GM12878 (cell line): ENCODE measurements at regions not wholly inside any gene's neighbourhood (a gene's known extent, or its start where the extent isn't known, plus 50 kb on each side); places are given as distances from the start of the nearest gene placed in this dataset.
A peak's percentile ranks its signal among the peaks of the same experiment; 100 is the strongest.

Source experiments
- ATAC-seq: fragments of 200-7000 bp; cut with Tn5 transposase; 3 replicates; pipeline ENCODE4 v1.9.1; 2020; ENCODE audit warnings: mild to moderate bottlenecking, moderate library complexity
- BruUV-seq: library from RNA; stranded (reverse); fragments of 400-500 nt; replicated peaks from 2 replicates; lab custom pipeline; 2021; lab: Mats Ljungman, UMichigan
- CTCF ChIA-PET: fragments of 300-600 bp; sonication (Branson Sonifier 250); formaldehyde crosslinking; extraction: SDS; loops from one replicate; lab custom pipeline; 2021; ENCODE audit warnings: inconsistent platforms; lab: Yijun Ruan, JAX
- POLR2A ChIA-PET: fragments of 350-600 bp; formaldehyde crosslinking; extraction: SDS; loops from one replicate; lab custom pipeline; 2021; ENCODE audit warnings: inconsistent platforms; lab: Charles Lee
- RAD21 ChIA-PET: fragments of 300-600 bp; sonication (Branson Sonifier 250); formaldehyde crosslinking; loops from one replicate; lab custom pipeline; 2023; ENCODE audit warnings: antibody characterized with exemption; ENCODE audit not compliant: unreplicated experiment; lab: Charles Lee
- SMC1A ChIA-PET: fragments of 300-600 bp; sonication (Branson Sonifier 250); formaldehyde crosslinking; loops from one replicate; lab custom pipeline; 2023; ENCODE audit not compliant: unreplicated experiment, uncharacterized antibody; lab: Charles Lee
- DNase-seq: peaks from one replicate; pipeline ENCODE4 v3.0.0-alpha.2; 2011; ENCODE audit warnings: low read depth, low spot score
- FAIRE-seq: peaks from 3 replicates; lab custom pipeline; 2011; peaks lifted over from hg19 to GRCh38; lab: Jason Lieb, UNC
- H2AFZ ChIP-seq: 2 replicates; pipeline ENCODE4 v1.6.0; 2011; ENCODE audit warnings: low read depth, low read length, control low read depth; ENCODE audit not compliant: control insufficient read depth
- H3K27ac ChIP-seq: 2 replicates; pipeline ENCODE4 v1.5.1; 2011; ENCODE audit warnings: control low read depth; ENCODE audit not compliant: control insufficient read depth, insufficient read depth
- H3K27me3 ChIP-seq, 2 experiments: replicated peaks in 1 of 2; 2 replicates each; pipeline versions ENCODE4 v1.6.0 to v1.6.1; 2011; ENCODE audit warnings: low read length in 1 of 2; ENCODE audit not compliant: control insufficient read depth in 2 of 2, insufficient read depth in 2 of 2
- H3K36me3 ChIP-seq, 2 experiments: 2 replicates each; pipeline ENCODE4 v1.5.1; 2011; ENCODE audit warnings: low read length in 1 of 2; ENCODE audit not compliant: control insufficient read depth in 2 of 2, insufficient read depth in 2 of 2
- H3K4me1 ChIP-seq: 2 replicates; pipeline ENCODE4 v1.6.1; 2011; ENCODE audit warnings: mild to moderate bottlenecking, low read length, moderate library complexity, mixed read lengths; ENCODE audit not compliant: control insufficient read depth, insufficient read depth
- H3K4me2 ChIP-seq: 2 replicates; pipeline ENCODE4 v1.6.0; 2011; ENCODE audit warnings: control low read depth; ENCODE audit not compliant: control insufficient read depth, insufficient read depth
- H3K4me3 ChIP-seq: fragments of 200-600 bp; sonication (generic); 2 replicates; pipeline ENCODE4 v1.5.1; 2016
- H3K79me2 ChIP-seq: 2 replicates; pipeline ENCODE4 v1.6.0; 2011; ENCODE audit warnings: low read length; ENCODE audit not compliant: control insufficient read depth, insufficient read depth
- H3K9ac ChIP-seq: 2 replicates; pipeline ENCODE4 v1.8.0; 2011; ENCODE audit warnings: low read length, control low read depth, mixed read lengths; ENCODE audit not compliant: control insufficient read depth, insufficient read depth
- H3K9me3 ChIP-seq: replicated peaks from 3 replicates; pipeline ENCODE4 v1.5.1; 2011; ENCODE audit warnings: mild to moderate bottlenecking, low read length; ENCODE audit not compliant: control insufficient read depth, insufficient read depth
- H4K20me1 ChIP-seq: 2 replicates; pipeline ENCODE4 v1.6.0; 2011; ENCODE audit not compliant: control insufficient read depth, insufficient read depth
- FOXM1 ChIP-seq: IDR thresholded peaks from 2 replicates; pipeline ENCODE4 v1.6.1; 2012; ENCODE audit warnings: low read depth, mild to moderate bottlenecking, inconsistent platforms, low read length, moderate library complexity
- IKZF2 ChIP-seq, 2 experiments: fragments of 450-650 bp; IDR thresholded peaks; 2 replicates each; pipeline ENCODE4 v1.6.1; 2017; ENCODE audit warnings: mild to moderate bottlenecking in 2 of 2, moderate library complexity in 2 of 2
- KDM1A ChIP-seq: fragments of 200-600 bp; sonication (generic); IDR thresholded peaks from 2 replicates; pipeline ENCODE4 v1.6.1; 2016; ENCODE audit warnings: borderline replicate concordance
- MTA2 ChIP-seq: fragments of 450-650 bp; IDR thresholded peaks from 2 replicates; pipeline ENCODE4 v1.6.1; 2016; ENCODE audit warnings: low read depth, mild to moderate bottlenecking, moderate library complexity
- NFYB ChIP-seq: IDR thresholded peaks from 2 replicates; pipeline ENCODE4 v1.6.1; 2011; ENCODE audit warnings: low read depth, mild to moderate bottlenecking, low read length, improper control_type of control experiment, moderate library complexity; ENCODE audit not compliant: insufficient read depth
- NR2F1 ChIP-seq: fragments of 450-650 bp; conservative IDR thresholded peaks from 2 replicates; pipeline ENCODE4 v1.6.1; 2017; ENCODE audit warnings: mild to moderate bottlenecking
- PAX8 ChIP-seq: fragments of 450-650 bp; IDR thresholded peaks from 2 replicates; pipeline ENCODE4 v1.6.1; 2017; ENCODE audit warnings: mild to moderate bottlenecking, moderate library complexity
- POLR2AphosphoS5 ChIP-seq: IDR thresholded peaks from 2 replicates; pipeline ENCODE4 v1.6.1; 2011; ENCODE audit warnings: mild to moderate bottlenecking, low read length, inconsistent platforms
- RAD21 ChIP-seq: IDR thresholded peaks from 2 replicates; pipeline ENCODE4 v1.6.1; 2011; ENCODE audit warnings: mild to moderate bottlenecking, low read depth, low read length, moderate library complexity; ENCODE audit not compliant: insufficient read depth
- RUNX3 ChIP-seq: IDR thresholded peaks from 2 replicates; pipeline ENCODE4 v1.6.1; 2012; ENCODE audit warnings: low read length, inconsistent platforms
- WGBS: methylation state at CpG from one replicate; pipeline ENCODE4 v1.1.6; 2016; ENCODE audit warnings: low lambda C conversion rate; ENCODE audit not compliant: insufficient replicate concordance, insufficient coverage; ENCODE audit errors: missing lambda C conversion rate; 5-methylcytosine and 5-hydroxymethylcytosine counted together
- in situ Hi-C: fragments of 300-500 bp; cut with MboI; formaldehyde crosslinking; loops from 9 replicates; pipeline ENCODE4 v1.14.3; 2018; ENCODE audit warnings: mixed read lengths
- intact Hi-C: fragments of 100-400 bp; cut with micrococcal nuclease; formaldehyde crosslinking; loops from one replicate; pipeline ENCODE4 v1.14.2; 2022; ENCODE audit not compliant: unreplicated experiment
- TF ChIP-seq, protein P1 (sequence below): IDR thresholded peaks from 2 replicates; pipeline ENCODE4 v1.6.1; 2012; ENCODE audit warnings: low read depth, low read length, improper control_type of control experiment
- TF ChIP-seq, protein P2 (sequence below): fragments of 150-350 bp; IDR thresholded peaks from 2 replicates; pipeline ENCODE4 v1.6.1; 2014; ENCODE audit warnings: mild to moderate bottlenecking, low read depth, low read length
- TF ChIP-seq, protein P3 (sequence below): IDR thresholded peaks from 2 replicates; pipeline ENCODE4 v1.6.1; 2012; ENCODE audit warnings: mild to moderate bottlenecking, low read depth, low read length
- TF ChIP-seq, protein P4 (sequence below): fragments of 450-650 bp; IDR thresholded peaks from 2 replicates; pipeline ENCODE4 v1.6.1; 2017; ENCODE audit warnings: mild to moderate bottlenecking

DNA sequence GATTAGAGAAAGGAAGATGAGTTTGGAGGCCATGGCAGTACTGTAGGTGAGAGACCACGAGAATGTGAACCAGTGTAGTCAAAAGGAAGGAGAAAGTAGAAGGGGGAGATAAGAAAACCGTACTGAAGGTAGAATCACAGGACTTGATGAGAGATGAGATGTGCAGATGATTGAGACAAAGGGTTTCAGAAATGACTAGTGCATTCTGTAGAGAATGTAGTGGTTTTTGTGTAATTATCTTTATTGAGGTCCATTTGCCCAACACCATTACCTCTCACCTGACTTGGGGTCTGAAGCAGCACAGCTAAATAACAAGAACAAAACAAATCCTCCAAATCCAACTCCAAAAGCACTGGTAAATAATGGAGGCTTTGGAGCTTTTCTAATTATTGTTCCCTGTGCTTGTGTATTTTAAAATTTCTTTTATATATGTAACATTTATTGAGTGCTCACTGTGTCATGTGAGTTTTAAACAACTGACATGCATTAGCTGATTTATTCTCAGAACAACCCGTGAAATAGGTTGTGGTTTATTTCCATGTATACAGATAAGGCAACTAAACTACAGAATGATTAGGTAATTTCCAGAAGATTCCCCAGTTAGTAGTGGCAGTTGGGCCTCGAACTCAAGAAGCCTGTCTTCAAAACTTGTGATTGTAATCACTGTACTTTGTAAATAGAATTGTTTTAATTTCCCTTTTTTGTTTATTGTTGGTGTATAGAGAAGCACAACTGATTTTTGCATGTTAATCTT, 390.0 kb downstream of the AEBP2 start:
- ChIA-PET CTCF (interaction anchor here (1.1 kb wide), 1 partner anchor 90 kb away, joined by 4 read pairs; no protein-coding TSS in a partner anchor), POLR2A (interaction anchor here (1.1 to 1.2 kb wide), 2 partner anchors 11 to 18 kb away, joined by 3 to 4 read pairs; no protein-coding TSS in a partner anchor), RAD21 (interaction anchor here (2.4 kb wide), 1 partner anchor 65 kb away, joined by 6 read pairs; no protein-coding TSS in a partner anchor), SMC1A (interaction anchor here (0.6 to 1.0 kb wide), 4 partner anchors 10 to 454 kb away, joined by 3 to 4 read pairs (median 4); no protein-coding TSS in a partner anchor)
- Histone ChIP-seq H3K36me3 (no peaks in the 10 kb centered on the region), H3K9me3 (peaks cover 1% of the 10 kb centered on the region; the same call in 1 of the 3 replicates), H4K20me1 (no peaks in the 10 kb centered on the region), H3K9ac (no peak overlapping the region), H2AFZ (no peak overlapping the region), H3K4me3 (no peak overlapping the region), H3K27me3 (no peaks in the 10 kb centered on the region), H3K27ac (no peak overlapping the region), H3K4me2 (no peak overlapping the region), H3K79me2 (no peaks in the 10 kb centered on the region), H3K4me1 (no peaks in the 10 kb centered on the region)
- intact Hi-C loops: no loop called here
- 7% methylated on average over 4 of the region's 4 CpGs for WGBS
- FAIRE-seq (no peak), ATAC-seq (peak; percentile 43), DNase-seq (no peak)
- no TSS peak for BruUV-seq
- in situ Hi-C loops: no loop called here
- TF ChIP-seq PAX8: no peak
- peak; percentile 62; the same call in 1 of the 2 replicates for TF ChIP-seq MTA2
- TF ChIP-seq, protein P1, sequence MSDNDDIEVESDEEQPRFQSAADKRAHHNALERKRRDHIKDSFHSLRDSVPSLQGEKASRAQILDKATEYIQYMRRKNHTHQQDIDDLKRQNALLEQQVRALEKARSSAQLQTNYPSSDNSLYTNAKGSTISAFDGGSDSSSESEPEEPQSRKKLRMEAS: no peak
- TF ChIP-seq, protein P2, sequence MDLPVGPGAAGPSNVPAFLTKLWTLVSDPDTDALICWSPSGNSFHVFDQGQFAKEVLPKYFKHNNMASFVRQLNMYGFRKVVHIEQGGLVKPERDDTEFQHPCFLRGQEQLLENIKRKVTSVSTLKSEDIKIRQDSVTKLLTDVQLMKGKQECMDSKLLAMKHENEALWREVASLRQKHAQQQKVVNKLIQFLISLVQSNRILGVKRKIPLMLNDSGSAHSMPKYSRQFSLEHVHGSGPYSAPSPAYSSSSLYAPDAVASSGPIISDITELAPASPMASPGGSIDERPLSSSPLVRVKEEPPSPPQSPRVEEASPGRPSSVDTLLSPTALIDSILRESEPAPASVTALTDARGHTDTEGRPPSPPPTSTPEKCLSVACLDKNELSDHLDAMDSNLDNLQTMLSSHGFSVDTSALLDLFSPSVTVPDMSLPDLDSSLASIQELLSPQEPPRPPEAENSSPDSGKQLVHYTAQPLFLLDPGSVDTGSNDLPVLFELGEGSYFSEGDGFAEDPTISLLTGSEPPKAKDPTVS: 0 out of 2 replicates have a peak, but pooled peaks have one; percentile 67
- TF ChIP-seq, protein P3, sequence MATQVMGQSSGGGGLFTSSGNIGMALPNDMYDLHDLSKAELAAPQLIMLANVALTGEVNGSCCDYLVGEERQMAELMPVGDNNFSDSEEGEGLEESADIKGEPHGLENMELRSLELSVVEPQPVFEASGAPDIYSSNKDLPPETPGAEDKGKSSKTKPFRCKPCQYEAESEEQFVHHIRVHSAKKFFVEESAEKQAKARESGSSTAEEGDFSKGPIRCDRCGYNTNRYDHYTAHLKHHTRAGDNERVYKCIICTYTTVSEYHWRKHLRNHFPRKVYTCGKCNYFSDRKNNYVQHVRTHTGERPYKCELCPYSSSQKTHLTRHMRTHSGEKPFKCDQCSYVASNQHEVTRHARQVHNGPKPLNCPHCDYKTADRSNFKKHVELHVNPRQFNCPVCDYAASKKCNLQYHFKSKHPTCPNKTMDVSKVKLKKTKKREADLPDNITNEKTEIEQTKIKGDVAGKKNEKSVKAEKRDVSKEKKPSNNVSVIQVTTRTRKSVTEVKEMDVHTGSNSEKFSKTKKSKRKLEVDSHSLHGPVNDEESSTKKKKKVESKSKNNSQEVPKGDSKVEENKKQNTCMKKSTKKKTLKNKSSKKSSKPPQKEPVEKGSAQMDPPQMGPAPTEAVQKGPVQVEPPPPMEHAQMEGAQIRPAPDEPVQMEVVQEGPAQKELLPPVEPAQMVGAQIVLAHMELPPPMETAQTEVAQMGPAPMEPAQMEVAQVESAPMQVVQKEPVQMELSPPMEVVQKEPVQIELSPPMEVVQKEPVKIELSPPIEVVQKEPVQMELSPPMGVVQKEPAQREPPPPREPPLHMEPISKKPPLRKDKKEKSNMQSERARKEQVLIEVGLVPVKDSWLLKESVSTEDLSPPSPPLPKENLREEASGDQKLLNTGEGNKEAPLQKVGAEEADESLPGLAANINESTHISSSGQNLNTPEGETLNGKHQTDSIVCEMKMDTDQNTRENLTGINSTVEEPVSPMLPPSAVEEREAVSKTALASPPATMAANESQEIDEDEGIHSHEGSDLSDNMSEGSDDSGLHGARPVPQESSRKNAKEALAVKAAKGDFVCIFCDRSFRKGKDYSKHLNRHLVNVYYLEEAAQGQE: no peak
- TF ChIP-seq IKZF2 (IDR thresholded peaks at IDR 0.05): peak in 1 of 2 experiments; percentile 29; a peak in 1 of 4 replicates
- no peak for TF ChIP-seq KDM1A
- TF ChIP-seq POLR2AphosphoS5: no peak
- TF ChIP-seq RAD21: no peak
- TF ChIP-seq NFYB: no peak
- TF ChIP-seq, protein P4, sequence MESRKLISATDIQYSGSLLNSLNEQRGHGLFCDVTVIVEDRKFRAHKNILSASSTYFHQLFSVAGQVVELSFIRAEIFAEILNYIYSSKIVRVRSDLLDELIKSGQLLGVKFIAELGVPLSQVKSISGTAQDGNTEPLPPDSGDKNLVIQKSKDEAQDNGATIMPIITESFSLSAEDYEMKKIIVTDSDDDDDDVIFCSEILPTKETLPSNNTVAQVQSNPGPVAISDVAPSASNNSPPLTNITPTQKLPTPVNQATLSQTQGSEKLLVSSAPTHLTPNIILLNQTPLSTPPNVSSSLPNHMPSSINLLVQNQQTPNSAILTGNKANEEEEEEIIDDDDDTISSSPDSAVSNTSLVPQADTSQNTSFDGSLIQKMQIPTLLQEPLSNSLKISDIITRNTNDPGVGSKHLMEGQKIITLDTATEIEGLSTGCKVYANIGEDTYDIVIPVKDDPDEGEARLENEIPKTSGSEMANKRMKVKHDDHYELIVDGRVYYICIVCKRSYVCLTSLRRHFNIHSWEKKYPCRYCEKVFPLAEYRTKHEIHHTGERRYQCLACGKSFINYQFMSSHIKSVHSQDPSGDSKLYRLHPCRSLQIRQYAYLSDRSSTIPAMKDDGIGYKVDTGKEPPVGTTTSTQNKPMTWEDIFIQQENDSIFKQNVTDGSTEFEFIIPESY: no peak
- no peak for TF ChIP-seq FOXM1
- TF ChIP-seq NR2F1: no peak
- peak; percentile 38; the same call in 1 of the 2 replicates for TF ChIP-seq RUNX3
